ENCODE measurements at regions not wholly inside any gene's neighbourhood (a gene's known extent, or its start where the extent isn't known, plus 50 kb on each side); places are given as distances from the start of the nearest gene placed in this dataset.
"Not testable (repeated sequence)": the region's sequence is repeated elsewhere in the genome, so short reads cannot be mapped to it uniquely, and the experiment has no call there.

DNA sequence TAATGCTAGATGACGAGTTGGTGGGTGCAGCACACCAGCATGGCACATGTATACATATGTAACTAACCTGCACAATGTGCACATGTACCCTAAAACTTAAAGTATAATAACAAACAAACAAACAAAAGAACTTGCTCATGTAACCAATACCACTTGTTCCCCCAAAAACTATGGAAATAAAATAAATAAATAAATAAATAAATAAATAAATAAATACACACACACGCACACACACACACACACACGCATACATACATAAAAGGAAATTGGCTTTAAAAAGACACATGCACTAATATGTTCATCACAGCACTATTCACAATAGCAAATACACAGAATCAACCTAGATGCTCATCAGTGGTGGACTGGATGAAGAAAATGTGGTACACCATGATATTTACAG, 394.0 kb upstream of the SLC10A2 start:
- H2AFZ ChIP-seq (ENCODE audit: low read depth, low read length, poor library complexity, severe bottlenecking); ATAC-seq; POLR2A ChIA-PET; intact Hi-C loops (cut with micrococcal nuclease); H3K9me3 ChIP-seq (ENCODE audit: control insufficient read depth in 1 of 2, insufficient read depth in 1 of 2, low read depth in 1 of 2, low read length in 2 of 2); H3K4me2 ChIP-seq (ENCODE audit: low read length); H3K79me2 ChIP-seq (ENCODE audit: insufficient read depth, low read length); H3K27ac ChIP-seq (ENCODE audit: low read depth, low read length); RAD21 ChIA-PET (ENCODE audit: low non-redundant PET in 1 of 2, low total read pairs in 2 of 2, uncharacterized antibody in 2 of 2, unreplicated experiment in 2 of 2); DNase-seq (ENCODE audit: low read depth, low spot score); H3K9me2 ChIP-seq (ENCODE audit: insufficient read depth); H3K4me1 ChIP-seq (ENCODE audit: control insufficient read depth in 1 of 2, insufficient read depth in 2 of 2, low read length in 2 of 2); H3K4me3 ChIP-seq (replicated peaks in 1 of 2; ENCODE audit: low read depth in 1 of 2, low read length in 2 of 2); H3K9ac ChIP-seq (ENCODE audit: low read length); BruUV-seq (replicated peaks); H3K27me3 ChIP-seq (ENCODE audit: insufficient read depth, low read length); H4K20me1 ChIP-seq (ENCODE audit: insufficient read depth); CTCF ChIA-PET; H3K36me3 ChIP-seq (ENCODE audit: control insufficient read depth in 1 of 2, insufficient read depth in 2 of 2, low read length in 2 of 2): not testable (repeated sequence)

DNA sequence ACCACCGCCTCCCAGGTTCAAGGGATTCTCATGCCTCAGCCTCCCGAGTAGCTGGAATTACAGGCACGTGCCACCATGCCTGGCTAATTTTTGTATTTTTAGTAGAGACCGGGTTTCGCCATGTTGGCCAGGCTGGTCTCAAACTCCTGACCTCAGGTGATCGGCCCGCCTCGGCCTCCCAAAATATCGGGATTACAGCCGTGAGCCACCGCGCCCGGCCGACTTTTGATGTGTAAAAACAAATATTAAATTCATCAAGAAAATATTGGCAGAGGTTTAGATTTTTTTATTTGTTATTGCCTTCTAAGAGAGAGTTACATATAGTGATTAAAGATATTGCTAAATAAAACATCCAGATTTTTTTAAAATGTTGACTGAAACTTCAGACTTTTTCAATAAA, 390.8 kb upstream of the SLC10A2 start:
- H3K4me2 ChIP-seq (ENCODE audit: low read length); H3K27me3 ChIP-seq (ENCODE audit: insufficient read depth, low read length); H3K27ac ChIP-seq (ENCODE audit: low read depth, low read length); H3K9ac ChIP-seq (ENCODE audit: low read length); H3K4me3 ChIP-seq (replicated peaks in 1 of 2; ENCODE audit: low read depth in 1 of 2, low read length in 2 of 2); H3K9me3 ChIP-seq (ENCODE audit: control insufficient read depth in 1 of 2, insufficient read depth in 1 of 2, low read depth in 1 of 2, low read length in 2 of 2); intact Hi-C loops (cut with micrococcal nuclease); H3K36me3 ChIP-seq (ENCODE audit: control insufficient read depth in 1 of 2, insufficient read depth in 2 of 2, low read length in 2 of 2); ATAC-seq; H2AFZ ChIP-seq (ENCODE audit: low read depth, low read length, poor library complexity, severe bottlenecking); H3K9me2 ChIP-seq (ENCODE audit: insufficient read depth); BruUV-seq (replicated peaks); CTCF ChIA-PET; H4K20me1 ChIP-seq (ENCODE audit: insufficient read depth); H3K79me2 ChIP-seq (ENCODE audit: insufficient read depth, low read length); DNase-seq (ENCODE audit: low read depth, low spot score); H3K4me1 ChIP-seq (ENCODE audit: control insufficient read depth in 1 of 2, insufficient read depth in 2 of 2, low read length in 2 of 2); POLR2A ChIA-PET; RAD21 ChIA-PET (ENCODE audit: low non-redundant PET in 1 of 2, low total read pairs in 2 of 2, uncharacterized antibody in 2 of 2, unreplicated experiment in 2 of 2): not testable (repeated sequence)

DNA sequence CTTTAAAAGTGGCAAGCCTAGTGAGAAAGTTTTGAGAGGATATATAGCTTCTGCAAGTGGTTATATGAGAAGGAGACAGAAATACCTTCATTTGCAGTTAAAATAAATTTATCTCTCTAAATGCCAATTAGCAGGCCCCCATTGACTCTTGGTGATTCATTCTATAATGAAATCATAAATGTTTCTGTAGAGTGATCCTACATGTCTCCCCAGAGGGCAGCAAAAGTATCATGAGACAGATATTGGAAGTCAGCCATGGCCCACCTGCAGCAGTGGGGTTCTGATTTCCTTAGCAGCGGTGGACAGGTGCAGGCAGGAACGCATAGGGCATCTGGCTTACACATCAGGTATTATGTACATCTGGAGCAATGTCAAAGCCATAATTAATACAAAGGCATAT, 385.4 kb upstream of the SLC10A2 start:
- no peaks in the 10 kb centered on the region for H3K9me2 ChIP-seq (ENCODE audit: insufficient read depth)
- intact Hi-C loops (cut with micrococcal nuclease), result no loop called here
- ChIA-PET RAD21 (ENCODE audit: low non-redundant PET in 1 of 2, low total read pairs in 2 of 2, uncharacterized antibody in 2 of 2, unreplicated experiment in 2 of 2) (no interaction called here), POLR2A (no interaction called here), CTCF (no interaction called here)
- H3K4me1 ChIP-seq (ENCODE audit: control insufficient read depth in 1 of 2, insufficient read depth in 2 of 2, low read length in 2 of 2), result no peaks in the 10 kb centered on the region
- no peak for DNase-seq (ENCODE audit: low read depth, low spot score)
- H3K4me3 ChIP-seq (replicated peaks in 1 of 2; ENCODE audit: low read depth in 1 of 2, low read length in 2 of 2), result no peak overlapping the region
- H3K4me2 ChIP-seq (ENCODE audit: low read length), result no peak overlapping the region
- TF ChIP-seq ELF1 (IDR thresholded peaks at IDR 0.05; ENCODE audit: borderline replicate concordance, low read depth) (no peak), EZH2phosphoT487 (IDR thresholded peaks at IDR 0.05; ENCODE audit: borderline replicate concordance) (no peak), SIN3A (IDR thresholded peaks at IDR 0.05; ENCODE audit: low read depth) (no peak), YY1 (IDR thresholded peaks at IDR 0.05; ENCODE audit: extremely low read depth, insufficient replicate concordance, low read depth, low read length) (no peak), CBX3 (IDR thresholded peaks at IDR 0.05; ENCODE audit: low read depth) (no peak), ZNF274 (IDR thresholded peaks at IDR 0.05; ENCODE audit: low read depth, low read length) (no peak), SP1 (IDR thresholded peaks at IDR 0.05; ENCODE audit: low read depth) (no peak), POLR2A (IDR thresholded peaks at IDR 0.05; ENCODE audit: borderline replicate concordance, extremely low read depth, insufficient read depth, insufficient read length) (no peak), RAD21 (IDR thresholded peaks at IDR 0.05; ENCODE audit: low read depth) (no peak), SRF (IDR thresholded peaks at IDR 0.05; ENCODE audit: low read depth) (no peak), POLR2AphosphoS5 (IDR thresholded peaks at IDR 0.05; ENCODE audit: low read depth, low read length) (no peak)
- TF ChIP-seq, protein P1, sequence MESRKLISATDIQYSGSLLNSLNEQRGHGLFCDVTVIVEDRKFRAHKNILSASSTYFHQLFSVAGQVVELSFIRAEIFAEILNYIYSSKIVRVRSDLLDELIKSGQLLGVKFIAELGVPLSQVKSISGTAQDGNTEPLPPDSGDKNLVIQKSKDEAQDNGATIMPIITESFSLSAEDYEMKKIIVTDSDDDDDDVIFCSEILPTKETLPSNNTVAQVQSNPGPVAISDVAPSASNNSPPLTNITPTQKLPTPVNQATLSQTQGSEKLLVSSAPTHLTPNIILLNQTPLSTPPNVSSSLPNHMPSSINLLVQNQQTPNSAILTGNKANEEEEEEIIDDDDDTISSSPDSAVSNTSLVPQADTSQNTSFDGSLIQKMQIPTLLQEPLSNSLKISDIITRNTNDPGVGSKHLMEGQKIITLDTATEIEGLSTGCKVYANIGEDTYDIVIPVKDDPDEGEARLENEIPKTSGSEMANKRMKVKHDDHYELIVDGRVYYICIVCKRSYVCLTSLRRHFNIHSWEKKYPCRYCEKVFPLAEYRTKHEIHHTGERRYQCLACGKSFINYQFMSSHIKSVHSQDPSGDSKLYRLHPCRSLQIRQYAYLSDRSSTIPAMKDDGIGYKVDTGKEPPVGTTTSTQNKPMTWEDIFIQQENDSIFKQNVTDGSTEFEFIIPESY (IDR thresholded peaks at IDR 0.05; ENCODE audit: extremely low read depth, insufficient replicate concordance, low read length), result no peak
- H3K36me3 ChIP-seq (ENCODE audit: control insufficient read depth in 1 of 2, insufficient read depth in 2 of 2, low read length in 2 of 2), result no peaks in the 10 kb centered on the region
- H3K9ac ChIP-seq (ENCODE audit: low read length), result no peak overlapping the region
- no peak overlapping the region for H3K27ac ChIP-seq (ENCODE audit: low read depth, low read length)
- BruUV-seq (replicated peaks), result no TSS peak
- H3K79me2 ChIP-seq (ENCODE audit: insufficient read depth, low read length), result no peaks in the 10 kb centered on the region
- H2AFZ ChIP-seq (ENCODE audit: low read depth, low read length, poor library complexity, severe bottlenecking), result no peak overlapping the region
- no peaks in the 10 kb centered on the region for H3K27me3 ChIP-seq (ENCODE audit: insufficient read depth, low read length)
- no peaks in the 10 kb centered on the region; a peak in 1 of 4 replicates for H3K9me3 ChIP-seq (ENCODE audit: control insufficient read depth in 1 of 2, insufficient read depth in 1 of 2, low read depth in 1 of 2, low read length in 2 of 2)
- no peak for ATAC-seq
- no peaks in the 10 kb centered on the region for H4K20me1 ChIP-seq (ENCODE audit: insufficient read depth)

All from HCT116 (cell line).